GM19239 (cell line): ENCODE measurements at regions not wholly inside any gene's neighbourhood (a gene's known extent, or its start where the extent isn't known, plus 50 kb on each side); places are given as distances from the start of the nearest gene placed in this dataset.

ENCODE experiments used
- DNase-seq: peaks from one replicate; pipeline ENCODE4 v3.0.0; 2011; ENCODE audit warnings: low spot score; ENCODE audit not compliant: insufficient read length
- FAIRE-seq: peaks from 2 replicates; lab custom pipeline; 2011; peaks lifted over from hg19 to GRCh38; lab: Jason Lieb, UNC

- FAIRE-seq: no peak
- no peak for DNase-seq
Observed at GRCh38 chr5:105544300-105544699, 1981.7 kb upstream of the NUDT12 start.

DNA sequence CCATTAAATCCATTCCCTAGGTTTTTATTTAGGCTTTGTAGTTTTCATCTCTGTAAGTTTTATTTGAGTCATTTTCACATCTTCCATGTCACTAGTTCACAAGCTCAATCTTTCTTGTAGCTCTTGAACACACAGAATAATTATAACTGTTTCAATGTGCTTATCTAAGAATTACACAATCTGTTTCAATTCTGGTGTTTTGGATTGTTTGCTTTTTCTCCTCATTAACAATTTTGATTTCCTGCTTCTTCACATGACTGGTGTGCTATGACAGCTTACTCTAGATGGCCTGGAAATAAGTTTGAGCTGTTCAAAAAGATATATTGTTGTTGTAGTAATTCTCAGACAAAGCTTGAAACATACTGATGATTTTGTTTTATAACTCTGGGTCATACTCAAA is 1974.1 kb upstream of the NUDT12 start:
- FAIRE-seq: no peak
- no peak for DNase-seq

DNA sequence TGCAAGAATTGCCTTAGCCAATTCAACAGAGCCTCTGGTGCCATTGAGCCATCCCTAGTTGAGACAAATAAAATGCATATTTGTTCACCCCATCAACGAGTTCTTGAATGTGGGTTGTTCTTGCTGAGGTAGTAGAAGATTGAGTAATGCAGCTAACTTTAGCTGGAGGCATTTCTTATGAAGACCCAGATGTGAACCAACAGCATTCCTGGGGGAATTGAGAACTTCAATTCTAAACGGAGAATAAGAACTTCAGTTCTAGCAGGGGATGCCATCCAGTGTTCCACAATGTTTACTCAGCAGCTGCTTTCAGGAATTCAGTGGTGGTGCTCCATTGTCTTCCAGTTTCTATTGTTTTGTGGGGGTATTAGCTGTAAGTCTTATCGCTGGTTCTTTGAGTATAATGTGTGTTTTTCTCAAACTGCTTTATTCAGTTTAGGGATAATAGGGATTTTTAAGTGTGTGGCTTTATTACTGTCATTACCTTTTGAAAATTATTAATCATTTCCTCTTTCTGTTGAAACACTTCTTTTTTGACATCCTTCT is 1968.2 kb upstream of the NUDT12 start:
- FAIRE-seq: no peak

GRCh38 chr5:105529851-105530250 is 1967.3 kb upstream of the NUDT12 start:
- DNase-seq (no peak), FAIRE-seq (no peak)

More for the DNA sequence above, 1968.2 kb upstream of the NUDT12 start:
- no peak for DNase-seq

GRCh38 chr5:105508519-105508918 is 1945.9 kb upstream of the NUDT12 start:
- no peak for DNase-seq
- FAIRE-seq: no peak

DNA sequence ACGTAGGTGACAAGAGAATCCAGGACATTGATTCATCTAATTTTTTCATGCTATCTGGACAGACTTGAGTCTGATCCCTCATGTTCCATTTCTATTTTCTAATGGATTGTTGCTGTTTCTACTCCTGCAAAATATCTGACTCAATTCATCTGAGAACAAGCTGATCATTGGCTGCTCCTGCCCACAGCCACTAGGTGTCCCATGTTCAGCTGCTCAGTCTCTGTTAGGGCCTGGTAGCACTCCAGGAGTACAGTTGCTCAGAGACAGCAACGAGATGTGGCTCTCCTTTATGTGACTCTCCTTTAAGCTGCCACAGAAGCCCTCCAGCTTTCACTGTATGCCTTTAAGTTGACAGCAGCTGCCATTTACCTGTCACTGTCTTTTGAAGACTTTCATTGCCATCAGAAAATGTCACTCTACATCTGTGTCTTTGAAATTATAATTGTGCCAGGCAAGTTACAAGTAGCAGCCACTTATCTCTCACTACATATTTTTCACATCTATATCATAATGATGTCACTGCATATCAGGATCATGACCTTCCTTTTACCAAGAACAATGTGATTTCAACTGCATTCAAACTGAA is 1944.2 kb upstream of the NUDT12 start:
- DNase-seq: no peak

DNA sequence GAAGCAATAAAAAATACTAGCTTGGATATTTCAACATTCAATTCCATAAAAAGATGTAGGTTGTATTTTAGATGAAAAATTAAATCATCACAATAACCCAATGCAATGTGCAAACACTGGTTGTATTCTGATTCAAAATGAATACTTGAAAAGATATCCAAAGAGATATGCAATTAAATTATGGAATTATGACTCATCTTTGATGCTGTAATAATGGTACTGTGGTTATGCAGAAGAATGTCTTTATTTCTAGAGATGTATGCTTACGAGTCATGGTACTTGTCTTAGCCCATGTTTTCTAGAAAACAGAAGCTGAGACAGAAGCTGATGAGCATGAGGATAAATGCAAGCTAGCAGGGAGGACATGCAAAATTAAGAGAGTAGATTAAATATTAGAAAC is 1941.4 kb upstream of the NUDT12 start:
- DNase-seq: no peak
- FAIRE-seq: no peak

More for the DNA sequence above, 1944.2 kb upstream of the NUDT12 start:
- FAIRE-seq: no peak

- DNase-seq (no peak), FAIRE-seq (no peak)
Observed at GRCh38 chr5:105501315-105501714, 1938.7 kb upstream of the NUDT12 start.

DNA sequence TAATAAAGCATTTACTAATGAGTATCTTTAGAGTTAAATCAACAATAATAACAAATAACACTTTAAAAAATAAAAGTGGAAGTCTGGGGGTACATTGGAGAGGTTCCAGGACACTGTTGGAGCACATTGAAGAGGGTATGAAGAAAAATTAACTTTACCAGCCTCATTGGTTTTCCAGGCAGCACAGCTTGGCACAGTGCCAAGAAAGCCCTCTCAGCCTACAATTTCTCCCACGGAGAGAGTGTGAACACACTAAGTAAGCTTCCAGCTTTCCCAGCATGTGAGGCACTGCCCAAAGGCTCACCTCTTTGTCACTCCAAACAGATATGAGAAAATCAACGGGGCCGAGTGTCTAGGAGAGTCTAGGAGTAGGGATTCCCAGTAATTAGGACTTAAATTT is 1912.8 kb upstream of the NUDT12 start:
- no peak for FAIRE-seq
- DNase-seq: no peak

- FAIRE-seq (no peak), DNase-seq (no peak)
Observed at GRCh38 chr5:105462377-105462776, 1899.8 kb upstream of the NUDT12 start.

DNA sequence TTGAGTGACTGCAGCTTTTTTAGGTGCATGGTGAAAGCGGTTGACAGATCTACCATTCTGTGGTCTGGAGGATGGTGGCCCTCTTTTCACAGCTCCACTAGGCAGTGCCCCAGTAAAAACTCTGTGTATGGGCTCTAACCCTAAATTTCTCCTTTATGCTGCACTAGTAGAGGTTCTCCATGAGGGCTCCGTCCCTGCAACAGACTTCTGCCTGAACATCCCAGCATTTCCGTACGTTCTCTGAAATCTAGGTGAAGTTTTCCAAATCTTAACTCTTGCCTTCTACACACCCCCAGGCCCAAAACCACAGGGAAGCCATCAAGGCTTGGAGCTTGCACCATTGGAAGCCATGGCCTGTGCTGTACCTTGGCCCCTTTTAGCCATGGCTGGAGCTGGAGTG is 1898.1 kb upstream of the NUDT12 start:
- no peak for FAIRE-seq
- DNase-seq: no peak

- DNase-seq (no peak), FAIRE-seq (no peak)
Observed at GRCh38 chr5:105453216-105453807, 1890.7 kb upstream of the NUDT12 start.

DNA sequence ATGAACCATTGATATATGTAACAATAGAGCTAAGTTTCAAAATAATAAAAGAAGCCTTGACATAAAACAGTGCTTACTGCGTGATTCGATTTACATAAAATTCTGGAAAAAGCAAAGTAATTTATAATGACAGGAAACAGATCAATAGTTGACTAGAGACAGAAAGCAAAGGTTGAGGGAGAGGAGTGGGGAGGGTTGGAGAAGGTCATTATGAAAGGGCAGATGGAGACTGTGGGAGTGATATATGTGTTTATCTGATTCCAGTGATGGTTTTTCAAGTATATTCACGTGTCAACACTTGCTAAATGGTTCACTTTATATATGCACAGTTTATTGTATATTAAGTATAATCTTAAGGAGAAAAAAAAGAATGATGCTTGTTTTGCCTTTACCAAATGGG is 1885.7 kb upstream of the NUDT12 start:
- FAIRE-seq (no peak), DNase-seq (no peak)

GRCh38 chr5:105430516-105430915 is 1867.9 kb upstream of the NUDT12 start:
- FAIRE-seq (no peak), DNase-seq (no peak)

GRCh38 chr5:105428451-105429380 is 1866.1 kb upstream of the NUDT12 start:
- FAIRE-seq (no peak), DNase-seq (no peak)

- FAIRE-seq: no peak
- DNase-seq: no peak
Observed at GRCh38 chr5:105414067-105414466, 1851.5 kb upstream of the NUDT12 start.

GRCh38 chr5:105413406-105413990 is 1850.9 kb upstream of the NUDT12 start:
- FAIRE-seq (no peak), DNase-seq (no peak)

DNA sequence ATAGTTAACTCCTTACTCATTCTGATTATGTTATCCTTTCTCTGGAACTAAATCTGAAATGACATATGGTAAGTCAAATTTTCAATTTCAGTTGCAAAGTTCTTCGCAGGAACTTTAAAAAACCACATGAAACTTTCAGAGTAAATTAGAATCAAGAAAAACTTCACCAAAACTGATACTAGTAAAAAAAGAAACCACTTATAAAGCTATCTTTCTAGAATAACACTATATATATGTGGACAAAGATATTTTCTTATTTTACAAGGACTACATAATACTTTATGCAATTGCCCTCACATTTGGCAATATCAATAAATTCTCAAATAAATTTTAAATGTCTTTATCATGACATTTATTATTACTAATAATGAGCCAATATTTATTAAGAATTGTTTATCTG is 1847.1 kb upstream of the NUDT12 start:
- no peak for FAIRE-seq
- no peak for DNase-seq

DNA sequence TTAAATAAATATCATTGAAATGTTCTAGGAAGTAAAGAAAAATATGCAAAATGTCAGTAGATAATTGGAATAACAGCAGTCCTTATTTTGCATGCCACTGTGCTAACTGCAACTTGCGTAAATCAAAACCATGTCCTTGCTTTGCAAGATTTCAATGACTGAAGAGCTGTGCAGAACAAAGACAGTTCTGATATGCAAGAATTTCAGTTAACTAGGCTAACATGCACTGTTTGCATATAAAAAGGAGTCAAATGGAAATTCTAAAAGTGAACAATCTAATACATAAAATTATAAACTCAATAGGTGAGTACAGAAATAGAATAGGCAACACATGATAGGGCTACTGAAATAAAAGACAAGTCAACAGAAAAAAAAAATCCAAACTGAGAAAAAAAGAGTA is 1844.6 kb upstream of the NUDT12 start:
- DNase-seq (no peak), FAIRE-seq (no peak)

GRCh38 chr5:105397749-105398148 is 1835.2 kb upstream of the NUDT12 start:
- no peak for FAIRE-seq
- no peak for DNase-seq

DNA sequence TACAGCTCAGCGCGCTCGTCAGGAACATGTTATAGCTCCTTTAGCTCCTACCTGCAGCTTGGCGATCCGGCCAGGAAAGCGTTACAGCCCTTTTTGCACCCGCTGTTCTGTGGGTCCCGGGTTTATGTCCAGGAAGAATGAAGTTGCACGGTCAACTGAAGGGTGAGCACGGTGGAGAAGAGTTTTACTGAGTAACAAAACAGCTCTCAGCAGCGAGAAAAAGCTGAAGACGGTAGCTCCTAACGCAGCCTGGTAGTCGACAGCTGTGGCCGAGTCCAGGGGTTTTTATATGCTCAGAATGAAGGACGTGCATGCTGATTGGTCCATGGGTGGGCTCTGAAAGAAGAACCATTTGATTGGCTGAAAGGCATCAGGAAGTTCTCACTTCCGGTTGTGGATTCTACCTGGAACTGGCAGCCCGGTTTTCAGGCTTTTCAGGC is 1830.1 kb upstream of the NUDT12 start:
- FAIRE-seq: no peak
- no peak for DNase-seq
